ENCODE measurements at regions not wholly inside any gene's neighbourhood (a gene's known extent, or its start where the extent isn't known, plus 50 kb on each side); places are given as distances from the start of the nearest gene placed in this dataset.

GRCh38 chr7:80348223-80348622 lies 163.6 kb downstream of the GNAT3 start:
- DNase-seq (ENCODE audit: low read depth in 4 of 4, low spot score in 2 of 4), result no peak

GRCh38 chr7:80347173-80347572 lies 164.7 kb downstream of the GNAT3 start:
- DNase-seq (ENCODE audit: low read depth in 4 of 4, low spot score in 2 of 4), result no peak

- DNase-seq (ENCODE audit: low read depth in 4 of 4, low spot score in 2 of 4), result no peak
These were observed 165.2 kb downstream of the GNAT3 start for GRCh38 chr7:80346704-80347103.

GRCh38 chr7:80335511-80336231 lies 176.2 kb downstream of the GNAT3 start:
- peak in 3 of 4 donors; percentile 34 to 41 (median 38) for DNase-seq (ENCODE audit: low read depth in 4 of 4, low spot score in 2 of 4)

- no peak for DNase-seq (ENCODE audit: low read depth in 4 of 4, low spot score in 2 of 4)
These were observed 177.0 kb downstream of the GNAT3 start for GRCh38 chr7:80334908-80335307.

GRCh38 chr7:80334196-80334595 lies 177.7 kb downstream of the GNAT3 start:
- DNase-seq (ENCODE audit: low read depth in 4 of 4, low spot score in 2 of 4), result no peak

- DNase-seq (ENCODE audit: low read depth in 4 of 4, low spot score in 2 of 4), result no peak
These were observed 178.8 kb downstream of the GNAT3 start for GRCh38 chr7:80333040-80333439.

GRCh38 chr7:80330434-80330833 lies 181.4 kb downstream of the GNAT3 start:
- DNase-seq (ENCODE audit: low read depth in 4 of 4, low spot score in 2 of 4), result no peak

GRCh38 chr7:80324032-80324431 lies 187.8 kb downstream of the GNAT3 start:
- no peak for DNase-seq (ENCODE audit: low read depth in 4 of 4, low spot score in 2 of 4)

- DNase-seq (ENCODE audit: low read depth in 4 of 4, low spot score in 2 of 4), result no peak
These were observed 184.8 kb downstream of the GNAI1 start for GRCh38 chr7:80319461-80319860.

GRCh38 chr7:80318081-80318480 lies 183.4 kb downstream of the GNAI1 start:
- no peak for DNase-seq (ENCODE audit: low read depth in 4 of 4, low spot score in 2 of 4)

GRCh38 chr7:80316811-80317210 lies 182.2 kb downstream of the GNAI1 start:
- DNase-seq (ENCODE audit: low read depth in 4 of 4, low spot score in 2 of 4), result no peak

GRCh38 chr7:80313716-80314115 lies 179.1 kb downstream of the GNAI1 start:
- DNase-seq (ENCODE audit: low read depth in 4 of 4, low spot score in 2 of 4), result no peak

GRCh38 chr7:80313067-80313626 lies 178.5 kb downstream of the GNAI1 start:
- DNase-seq (ENCODE audit: low read depth in 4 of 4, low spot score in 2 of 4), result no peak

GRCh38 chr7:80312139-80312661 lies 177.6 kb downstream of the GNAI1 start:
- peak in 2 of 4 donors; percentile 24 to 34 for DNase-seq (ENCODE audit: low read depth in 4 of 4, low spot score in 2 of 4)

GRCh38 chr7:80311313-80311712 lies 176.7 kb downstream of the GNAI1 start:
- DNase-seq (ENCODE audit: low read depth in 4 of 4, low spot score in 2 of 4), result no peak

- DNase-seq (ENCODE audit: low read depth in 4 of 4, low spot score in 2 of 4), result no peak
These were observed 175.4 kb downstream of the GNAI1 start for GRCh38 chr7:80309971-80310549.

- DNase-seq (ENCODE audit: low read depth in 4 of 4, low spot score in 2 of 4), result no peak
These were observed 174.7 kb downstream of the GNAI1 start for GRCh38 chr7:80309377-80309776.

GRCh38 chr7:80307227-80307856 lies 172.7 kb downstream of the GNAI1 start:
- no peak for DNase-seq (ENCODE audit: low read depth in 4 of 4, low spot score in 2 of 4)

- no peak for DNase-seq (ENCODE audit: low read depth in 4 of 4, low spot score in 2 of 4)
These were observed 168.7 kb downstream of the GNAI1 start for GRCh38 chr7:80303315-80303714.

GRCh38 chr7:80302636-80303035 lies 168.0 kb downstream of the GNAI1 start:
- DNase-seq (ENCODE audit: low read depth in 4 of 4, low spot score in 2 of 4), result no peak

All from left renal cortex interstitium (tissue), 4 donors.